NCI-H524 (cell line): ENCODE measurements at regions not wholly inside any gene's neighbourhood (a gene's known extent, or its start where the extent isn't known, plus 50 kb on each side); places are given as distances from the start of the nearest gene placed in this dataset.

Experiments used
- DNase-seq, 2 experiments: peaks; one replicate each; lab custom pipeline; 2025; lab: John Stamatoyannopoulos, UW

GRCh38 chr6:142561511-142562265 is 259.9 kb downstream of the ADGRG6 start:
- DNase-seq: no peak

- DNase-seq: no peak
Observed at GRCh38 chr6:142562865-142563264, 261.1 kb downstream of the ADGRG6 start.

GRCh38 chr6:142566628-142567396 is 265.0 kb downstream of the ADGRG6 start:
- peak; percentile 17 to 62 for DNase-seq

- DNase-seq: no peak
Observed at GRCh38 chr6:142567461-142567860, 265.7 kb downstream of the ADGRG6 start.

- DNase-seq: no peak
Observed at GRCh38 chr6:142568857-142569597, 267.2 kb downstream of the ADGRG6 start.

GRCh38 chr6:142569676-142570075 is 267.9 kb downstream of the ADGRG6 start:
- DNase-seq: no peak

GRCh38 chr6:142570221-142570671 is 268.4 kb downstream of the ADGRG6 start:
- no peak for DNase-seq

- DNase-seq: no peak
Observed at GRCh38 chr6:142592876-142593275, 291.1 kb downstream of the ADGRG6 start.

- no peak for DNase-seq
Observed at GRCh38 chr6:142597836-142598235, 296.0 kb downstream of the ADGRG6 start.

GRCh38 chr6:142601427-142601826 is 299.6 kb downstream of the ADGRG6 start:
- DNase-seq: no peak

- DNase-seq: no peak
Observed at GRCh38 chr6:142602972-142603371, 301.2 kb downstream of the ADGRG6 start.

- no peak for DNase-seq
Observed at GRCh38 chr6:142605922-142606485, 304.2 kb downstream of the ADGRG6 start.

- DNase-seq: no peak
Observed at GRCh38 chr6:142612956-142613355, 311.1 kb downstream of the ADGRG6 start.

GRCh38 chr6:142613981-142614380 is 312.2 kb downstream of the ADGRG6 start:
- peak in 1 of 2 experiments; percentile 14 for DNase-seq

- DNase-seq: no peak
Observed at GRCh38 chr6:142617158-142617557, 315.4 kb downstream of the ADGRG6 start.

GRCh38 chr6:142621822-142622221 is 320.0 kb downstream of the ADGRG6 start:
- DNase-seq: no peak

GRCh38 chr6:142624978-142625715 is 319.8 kb downstream of the HIVEP2 start:
- DNase-seq: no peak

GRCh38 chr6:142627474-142627873 is 317.5 kb downstream of the HIVEP2 start:
- DNase-seq: no peak

GRCh38 chr6:142631517-142632385 is 313.2 kb downstream of the HIVEP2 start:
- DNase-seq: no peak

- DNase-seq: no peak
Observed at GRCh38 chr6:142633317-142633716, 311.7 kb downstream of the HIVEP2 start.
